Stromal cell of bone marrow (primary cell): ENCODE measurements at regions not wholly inside any gene's neighbourhood (a gene's known extent, or its start where the extent isn't known, plus 50 kb on each side); places are given as distances from the start of the nearest gene placed in this dataset.

ENCODE experiments used
- DNase-seq: peaks from one replicate; pipeline ENCODE4 v3.0.0-alpha.2; 2012; ENCODE audit warnings: low read depth

DNA sequence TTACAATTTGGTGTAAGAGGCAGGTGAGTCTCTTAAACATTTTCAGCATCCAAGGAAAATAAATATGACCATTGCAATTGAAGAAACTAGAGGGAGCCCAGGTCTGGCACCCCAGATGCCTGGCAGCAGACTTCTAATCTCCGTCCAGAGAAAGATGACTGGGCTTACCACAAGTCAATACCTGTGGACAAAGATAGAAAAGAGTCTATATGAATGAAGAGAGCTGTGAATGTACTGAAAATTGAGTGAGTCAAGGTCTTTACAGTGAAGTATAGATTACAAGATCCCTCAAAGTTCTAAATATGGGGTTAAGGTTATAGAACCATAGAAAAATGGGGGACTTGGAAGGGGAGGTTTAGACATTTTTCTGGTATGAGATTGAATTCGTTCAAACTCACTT lies 827.4 kb upstream of the NR2F2 start:
- no peak for DNase-seq

DNA sequence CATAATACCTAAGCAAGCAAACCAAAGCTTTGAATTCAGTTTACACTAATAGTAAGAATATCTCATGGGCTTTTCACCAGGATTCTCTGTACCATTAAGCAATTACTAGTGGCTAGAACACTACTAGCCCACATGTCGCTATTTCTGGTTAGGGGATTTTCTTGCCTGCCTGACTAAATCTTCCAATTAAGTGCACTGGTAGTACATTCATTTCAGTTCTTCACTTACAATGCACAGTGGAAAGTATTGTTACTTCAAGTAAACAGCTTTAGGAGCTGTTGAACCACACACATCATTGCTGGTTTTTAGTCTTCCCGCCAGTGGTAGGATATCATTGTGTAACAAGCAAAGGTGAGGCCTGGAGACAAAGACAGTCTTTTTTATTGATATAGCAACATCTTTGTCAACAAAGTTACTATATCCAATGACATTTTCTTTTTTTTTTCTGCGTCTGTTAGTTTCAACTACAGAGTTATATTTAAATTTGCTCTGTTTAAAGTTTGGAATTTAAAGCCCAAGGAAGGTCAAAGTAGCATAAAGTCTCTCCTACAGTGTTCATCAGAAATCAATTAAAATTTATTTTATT lies 826.8 kb upstream of the NR2F2 start:
- DNase-seq, result no peak

DNA sequence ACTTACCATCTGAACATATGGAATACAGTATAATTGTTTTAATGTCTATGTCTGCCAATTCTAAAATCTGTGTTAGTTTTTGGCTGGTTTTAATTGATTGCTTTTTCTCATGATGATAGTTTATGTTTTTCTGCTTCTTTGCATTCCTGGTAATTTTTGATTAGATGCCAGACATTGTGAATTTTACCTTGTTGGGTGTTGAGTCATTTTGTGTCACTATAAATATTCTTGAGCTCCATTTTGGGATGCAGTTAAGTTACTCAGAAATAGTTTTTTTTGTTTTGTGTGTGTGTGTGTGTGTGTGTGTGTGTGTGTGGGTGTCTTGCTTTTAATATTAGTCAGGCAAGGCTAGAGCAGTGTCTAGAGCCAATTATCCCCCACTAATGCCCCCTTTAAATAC lies 818.8 kb upstream of the NR2F2 start:
- DNase-seq, result no peak

DNA sequence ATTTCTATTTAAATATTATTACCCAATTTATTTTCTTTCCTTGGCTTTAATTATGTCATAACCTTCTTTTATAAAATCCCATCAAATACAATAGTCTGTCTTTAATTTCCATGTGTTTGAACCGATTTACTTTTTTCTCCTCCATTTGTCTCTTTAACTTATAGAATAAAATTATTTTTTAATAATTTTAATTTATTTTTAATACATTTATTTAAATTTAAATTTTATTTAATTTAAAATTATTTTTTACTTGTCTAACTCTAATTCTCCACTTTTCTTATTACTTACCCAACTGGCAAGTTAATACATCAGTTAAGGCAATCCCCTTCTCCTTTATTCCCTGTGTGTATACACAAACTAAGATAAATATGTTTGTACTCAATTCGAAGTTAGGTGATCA lies 817.6 kb upstream of the NR2F2 start:
- DNase-seq, result no peak

DNA sequence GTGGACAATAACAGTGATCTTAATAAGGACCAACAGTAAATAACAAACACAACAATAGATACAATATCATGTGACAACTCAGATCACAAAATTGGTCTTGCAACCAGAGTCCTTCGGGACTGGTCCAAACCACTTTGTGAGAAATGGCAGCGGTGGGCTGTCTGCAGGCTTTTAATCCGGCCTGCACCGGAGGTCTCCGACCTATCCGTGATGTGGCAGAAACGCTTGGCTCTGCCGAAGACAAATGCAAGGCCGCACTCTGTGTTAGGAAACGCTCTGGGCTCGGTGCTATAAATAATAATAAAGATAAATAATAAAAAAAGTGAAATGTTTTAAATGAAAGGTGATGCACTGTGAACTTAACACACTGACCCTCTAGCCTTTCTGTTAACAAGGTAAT lies 810.6 kb upstream of the NR2F2 start:
- DNase-seq, result no peak

DNA sequence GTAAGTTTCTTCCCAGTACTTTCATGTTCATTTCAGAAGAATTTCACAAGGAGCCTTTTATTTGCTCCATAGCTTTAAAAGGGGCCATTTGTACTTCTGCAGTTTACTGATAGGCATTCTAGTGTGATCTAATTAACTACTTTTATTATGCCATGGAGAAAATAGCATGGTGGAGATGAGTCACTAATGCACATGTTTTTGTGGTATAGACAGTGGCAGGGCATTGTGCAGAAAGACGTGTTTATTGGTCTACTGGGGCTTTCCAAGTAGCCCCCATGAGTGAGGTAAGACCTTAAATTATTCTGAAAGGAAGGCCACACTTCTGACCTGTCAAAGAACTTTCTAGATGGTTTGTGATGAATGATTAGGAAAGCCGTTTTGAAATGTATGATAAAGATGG lies 810.0 kb upstream of the NR2F2 start:
- no peak for DNase-seq

DNA sequence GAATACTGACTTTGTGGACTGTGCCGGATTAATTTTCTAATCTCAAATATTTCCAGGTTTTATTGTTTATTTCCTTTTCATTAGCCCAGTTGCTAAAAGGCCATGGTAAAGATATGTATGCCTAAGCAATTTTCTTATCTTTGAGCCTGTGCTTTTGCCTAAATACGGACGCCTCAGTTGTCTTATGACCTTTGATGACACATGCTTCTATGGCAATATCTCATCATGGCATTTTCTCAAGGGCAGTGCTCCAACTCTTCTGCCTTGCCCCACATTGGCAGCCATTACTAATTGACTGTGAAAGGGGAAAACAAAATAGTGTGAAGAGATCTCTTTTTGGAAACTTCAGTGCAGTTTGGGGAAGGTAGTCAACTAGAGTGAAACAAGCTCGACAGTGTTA lies 809.6 kb upstream of the NR2F2 start:
- DNase-seq, result no peak

DNA sequence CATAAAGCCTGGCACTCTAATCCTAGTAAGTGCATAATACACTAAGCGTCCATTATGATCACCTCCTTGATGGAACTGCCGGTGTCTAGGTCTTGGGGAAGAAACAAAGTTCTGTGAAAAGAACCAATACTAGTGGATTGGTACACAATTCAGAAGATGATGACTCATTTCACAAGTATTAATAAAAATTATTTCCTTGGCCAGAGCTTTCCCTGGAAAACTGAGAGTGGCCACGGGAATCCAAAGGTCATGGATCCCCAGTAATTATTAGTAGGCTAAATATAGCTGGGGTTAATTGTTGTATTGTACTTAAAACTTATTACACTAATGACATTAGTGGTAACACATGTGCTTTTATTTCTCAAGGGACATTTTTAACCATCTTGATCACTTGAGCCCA lies 808.0 kb upstream of the NR2F2 start:
- no peak for DNase-seq

DNA sequence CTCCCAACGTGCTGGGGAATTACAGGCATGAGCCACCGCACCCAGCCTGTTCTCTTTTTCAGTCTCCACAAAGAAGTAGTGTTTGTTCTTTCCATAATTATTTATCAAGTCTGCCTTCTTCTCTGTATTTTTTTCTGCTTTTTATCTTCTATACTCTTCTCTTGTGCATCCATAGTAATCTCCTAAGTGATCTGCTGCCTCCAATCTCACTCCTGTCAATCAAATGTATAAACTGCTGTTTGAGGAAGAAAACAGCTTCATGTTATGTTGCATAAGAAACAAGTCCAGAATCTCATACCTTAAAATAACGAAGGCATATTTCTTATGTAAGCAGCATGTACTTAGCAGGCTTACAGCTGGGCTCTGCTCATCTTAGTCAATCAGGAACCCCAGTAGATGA lies 801.6 kb upstream of the NR2F2 start:
- DNase-seq, result no peak

DNA sequence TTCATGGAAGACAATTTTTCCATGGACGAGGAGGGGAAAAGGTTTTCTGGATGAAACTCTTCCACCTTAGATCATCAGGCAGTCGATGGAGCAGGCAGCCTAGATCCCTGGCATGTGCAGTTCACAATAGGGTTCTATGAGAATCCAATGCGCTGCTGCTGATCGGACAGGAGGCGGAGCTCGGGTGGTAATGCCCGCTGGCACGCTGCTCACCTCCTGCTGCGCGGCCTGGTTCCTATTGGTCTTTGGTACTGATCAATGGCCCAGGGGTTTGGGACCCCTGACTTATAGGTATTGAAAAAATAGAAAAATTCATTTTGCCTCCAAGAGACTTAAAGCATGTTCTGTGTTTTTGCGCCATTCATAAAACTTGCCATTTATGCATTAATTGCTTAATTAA lies 793.9 kb upstream of the NR2F2 start:
- no peak for DNase-seq

DNA sequence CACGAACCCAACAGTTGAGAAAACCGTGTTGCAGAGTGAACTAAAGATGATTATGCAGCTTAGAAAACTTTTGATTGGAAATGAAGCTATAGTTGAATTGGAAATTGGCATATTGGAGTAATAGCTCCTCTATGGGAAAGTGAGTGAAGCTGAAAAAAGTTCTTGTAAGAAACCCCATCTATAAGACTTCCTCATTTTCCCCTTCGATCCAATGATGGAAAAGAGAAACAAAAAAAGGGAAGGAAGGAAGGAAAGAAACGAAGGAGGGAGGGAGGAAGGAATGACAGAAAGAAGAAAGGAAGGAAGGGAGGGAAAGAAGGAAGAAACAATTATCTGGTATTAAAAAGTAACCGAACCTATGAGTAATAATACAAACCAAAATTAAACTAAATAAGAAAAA lies 791.8 kb upstream of the NR2F2 start:
- no peak for DNase-seq

DNA sequence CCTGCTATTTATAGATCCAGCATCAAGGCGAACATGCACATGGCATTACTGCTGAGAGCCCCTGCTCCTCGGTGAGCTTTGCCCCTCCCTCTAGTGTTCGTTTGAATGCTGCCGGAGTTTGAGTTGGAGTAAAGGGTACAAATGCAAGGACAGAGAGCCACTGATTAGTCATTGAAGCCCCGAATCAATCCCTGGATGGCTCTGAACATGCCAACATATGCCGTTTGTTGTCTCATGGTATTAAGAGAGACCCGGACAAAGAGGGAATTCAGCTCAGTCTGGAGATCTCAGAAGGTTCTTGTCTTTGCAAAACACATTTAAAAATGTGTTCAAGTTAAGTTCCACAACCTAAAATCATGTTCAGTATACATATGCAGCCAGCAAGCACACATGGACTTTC lies 789.2 kb upstream of the NR2F2 start:
- no peak for DNase-seq

DNA sequence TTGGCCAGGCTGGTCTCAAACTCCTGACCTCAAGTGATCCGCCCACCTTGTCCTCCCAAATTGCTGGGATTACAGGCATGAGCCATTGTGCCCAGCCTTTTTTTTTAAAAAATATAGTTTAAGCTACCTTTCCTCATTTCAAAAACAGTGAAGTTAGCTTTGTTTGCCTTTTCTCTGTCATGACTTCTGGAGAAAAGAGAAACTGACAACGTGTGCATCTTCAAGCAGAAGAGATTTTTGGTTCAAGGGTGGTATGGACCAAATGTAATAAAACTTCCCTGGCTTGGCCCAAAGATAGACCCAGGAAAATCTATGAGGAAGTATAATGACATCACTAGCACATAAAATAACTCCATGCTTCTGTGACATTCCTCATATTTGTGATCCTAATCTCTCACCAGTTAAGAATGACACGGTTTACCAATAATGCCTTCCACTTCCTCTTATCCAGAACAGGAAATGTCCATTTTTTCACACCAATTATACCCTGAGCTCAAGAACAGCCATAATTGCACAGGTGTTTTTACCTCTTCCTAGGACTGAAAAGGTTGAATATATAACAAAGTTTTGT lies 781.2 kb upstream of the NR2F2 start:
- DNase-seq, result no peak

DNA sequence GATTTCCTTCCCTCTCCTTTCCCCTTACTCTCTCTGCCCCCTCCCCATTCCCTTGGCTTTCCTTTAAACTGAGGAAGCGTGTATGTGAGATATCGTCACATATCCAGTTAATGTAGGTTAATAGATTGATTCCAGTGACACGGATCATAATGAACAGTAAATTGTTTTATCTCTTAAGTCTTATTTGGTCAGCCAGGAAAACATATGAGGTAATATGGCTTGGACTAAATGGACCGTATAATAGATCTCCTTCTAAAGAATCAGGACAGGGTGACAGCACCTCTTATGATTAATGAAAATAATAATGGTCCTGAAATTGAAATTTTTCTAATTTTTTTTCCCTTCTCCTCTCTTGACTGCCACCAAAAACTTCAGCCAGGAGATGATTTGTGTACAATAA lies 779.8 kb upstream of the NR2F2 start:
- DNase-seq, result no peak

DNA sequence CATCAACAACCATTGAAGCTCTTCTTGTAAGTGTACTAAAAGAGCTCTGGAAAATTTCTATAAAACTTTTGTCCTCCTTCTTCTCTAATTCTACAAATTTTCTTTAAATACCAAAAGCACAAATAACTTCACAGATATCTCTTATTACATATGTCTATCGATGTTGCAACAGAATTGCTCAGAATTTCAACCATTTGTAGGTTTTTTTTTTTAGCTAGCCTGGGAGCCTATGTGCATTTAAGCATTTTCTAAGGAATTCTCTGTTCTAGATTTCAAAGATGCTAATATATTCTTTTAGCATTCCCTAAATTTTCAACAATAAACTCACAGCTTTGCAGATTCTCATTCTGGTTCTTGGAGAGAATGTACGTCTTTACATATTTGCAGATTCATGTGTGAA lies 774.3 kb upstream of the NR2F2 start:
- DNase-seq, result no peak

DNA sequence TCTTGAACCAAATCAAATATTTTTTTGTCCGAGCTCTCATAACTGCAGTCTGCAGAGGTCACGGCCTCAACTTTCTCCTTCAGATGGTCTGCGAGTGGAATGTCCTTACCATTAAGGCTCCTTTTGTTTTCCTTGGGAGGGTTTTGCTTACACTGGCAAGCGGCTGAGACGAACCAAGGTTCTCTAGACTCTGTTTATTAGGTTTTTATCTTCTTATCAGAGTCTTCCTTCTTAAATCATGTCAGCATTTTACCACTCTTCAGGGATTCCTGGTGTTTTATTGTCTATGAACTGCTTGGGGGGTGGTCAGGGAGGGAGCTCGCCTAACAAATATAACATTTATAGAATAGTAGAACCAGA lies 773.7 kb upstream of the NR2F2 start:
- DNase-seq, result no peak

DNA sequence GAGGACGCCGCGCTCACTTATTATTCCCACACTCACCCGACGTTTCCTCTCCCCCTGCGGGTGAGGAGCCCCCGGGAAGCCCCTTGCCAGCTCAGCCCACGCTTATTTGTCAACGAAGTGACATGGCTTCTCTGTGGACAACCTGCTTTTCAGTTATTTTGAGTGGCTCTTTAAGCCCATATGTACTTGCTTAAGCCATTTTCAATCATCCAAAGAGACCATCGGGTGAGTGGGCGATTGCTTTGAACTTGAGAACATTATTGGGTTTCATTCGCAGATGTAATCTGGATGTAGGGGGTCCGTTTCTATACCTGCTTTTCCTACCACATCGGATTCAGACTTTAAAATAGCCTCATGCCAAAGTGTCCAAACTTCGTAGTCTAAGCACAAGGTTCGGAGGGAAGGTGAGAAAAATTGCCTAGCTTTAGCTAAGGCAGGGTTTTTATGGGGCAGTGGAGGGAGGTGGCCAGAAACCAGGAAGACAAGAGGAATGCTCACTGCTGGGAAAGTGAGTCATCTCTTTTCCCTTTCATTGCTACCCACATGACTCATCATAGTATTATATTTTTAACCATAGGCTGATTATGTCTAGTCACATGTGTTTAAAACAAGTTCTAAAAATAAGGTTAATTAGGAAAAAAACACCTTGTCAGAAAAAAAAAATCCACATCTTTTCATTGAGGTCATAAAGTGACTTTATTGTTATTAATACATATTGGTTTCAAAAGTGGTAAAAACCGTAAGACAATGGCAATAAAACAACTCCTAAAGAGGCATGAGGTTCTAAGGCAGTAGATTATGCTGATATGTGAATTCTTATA lies 773.1 kb upstream of the NR2F2 start:
- peak; percentile 86 for DNase-seq

DNA sequence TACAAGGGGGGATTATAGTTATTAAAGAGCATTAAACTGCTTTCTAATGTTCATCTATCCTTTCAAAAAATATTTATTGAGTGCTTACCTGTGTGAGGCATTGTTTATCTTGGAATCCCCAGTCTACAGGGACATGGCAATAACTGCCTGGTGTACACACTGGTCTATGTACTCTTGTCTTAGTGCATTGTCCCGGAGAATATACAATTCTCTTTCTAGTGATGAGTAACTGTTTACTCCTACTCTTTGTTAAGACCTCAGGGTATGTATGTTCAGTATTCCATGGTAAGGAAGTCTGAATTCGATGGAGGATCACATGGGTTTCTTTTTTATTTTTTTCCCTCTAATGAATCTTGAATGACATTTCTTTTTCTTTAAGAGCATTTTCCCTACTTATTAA lies 772.4 kb upstream of the NR2F2 start:
- no peak for DNase-seq

DNA sequence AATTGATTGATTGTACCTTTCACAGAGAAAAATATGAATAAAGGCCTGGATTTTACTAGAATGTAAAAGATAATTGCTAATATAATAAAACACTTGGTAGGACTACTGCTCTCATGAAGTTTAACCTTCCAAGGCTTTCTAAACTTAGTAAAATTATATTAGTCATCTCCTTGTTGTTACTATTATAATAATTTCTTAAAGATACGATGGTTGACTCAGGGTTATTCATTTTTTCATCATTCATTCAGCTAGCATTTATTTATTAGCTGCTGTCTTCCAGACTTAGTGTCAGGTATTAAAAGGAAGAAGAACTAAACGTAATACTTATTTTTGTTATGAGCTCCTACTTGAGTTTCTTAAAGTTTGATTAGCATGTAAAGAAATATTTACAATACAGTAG lies 771.6 kb upstream of the NR2F2 start:
- DNase-seq, result peak; percentile 10

DNA sequence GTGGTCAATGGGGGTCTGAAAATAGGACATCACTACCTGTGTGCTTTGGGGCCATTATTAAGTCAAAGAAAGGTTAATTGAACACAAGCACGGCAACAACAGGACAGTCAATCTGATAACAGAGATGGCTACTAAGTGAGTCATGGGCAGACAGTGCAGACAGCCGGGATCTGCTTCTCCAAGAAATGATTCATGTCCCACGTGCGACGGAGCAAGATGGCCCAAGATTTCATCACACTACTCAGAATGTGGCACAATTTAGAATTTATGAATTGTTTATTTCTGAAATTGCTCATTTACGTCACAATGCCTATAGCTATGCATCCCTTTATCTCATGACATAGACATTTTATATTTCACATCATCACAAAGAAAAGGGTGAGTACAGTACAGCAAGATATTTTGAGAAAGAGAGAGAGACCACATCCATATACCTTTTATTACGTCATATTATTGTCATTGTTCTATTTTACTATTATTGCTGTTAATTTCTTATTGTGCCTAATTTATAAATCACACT lies 770.6 kb upstream of the NR2F2 start:
- DNase-seq, result peak; percentile 77

DNA sequence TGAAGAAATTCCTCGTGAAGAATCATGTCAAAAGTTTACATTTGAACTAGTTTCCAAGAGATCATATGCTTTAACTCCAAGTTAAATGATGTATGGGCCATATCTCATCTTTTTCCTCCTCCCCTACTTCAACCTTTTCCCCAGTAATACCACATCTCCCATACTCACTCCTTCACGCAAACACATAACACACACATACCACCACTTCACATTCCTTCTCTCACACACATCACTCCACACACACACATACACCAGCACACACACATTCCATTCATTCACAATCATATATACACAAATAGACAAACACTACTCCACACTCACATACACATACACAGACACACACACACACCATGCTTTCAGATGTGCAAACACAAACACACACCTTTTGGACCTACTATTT lies 769.0 kb upstream of the NR2F2 start:
- no peak for DNase-seq

DNA sequence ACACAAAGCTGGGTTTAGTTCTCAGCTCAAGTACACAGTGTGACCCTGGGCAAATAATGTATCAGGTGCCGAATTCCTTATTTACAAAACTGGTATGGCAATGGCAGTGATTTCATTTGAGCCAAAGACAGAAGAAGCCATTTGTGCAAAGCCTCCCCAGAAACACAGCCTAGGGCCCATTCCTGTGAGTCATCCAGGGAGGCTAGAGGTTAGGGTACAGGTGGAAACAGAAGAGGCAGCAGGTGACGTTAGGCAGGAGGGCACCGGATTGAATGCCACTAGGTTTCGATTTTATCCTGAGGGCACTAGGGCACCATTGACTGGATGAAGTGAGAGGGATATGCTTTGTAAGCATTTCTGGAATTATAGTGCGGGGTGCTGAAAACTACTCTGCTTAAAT lies 766.9 kb upstream of the NR2F2 start:
- DNase-seq, result no peak

DNA sequence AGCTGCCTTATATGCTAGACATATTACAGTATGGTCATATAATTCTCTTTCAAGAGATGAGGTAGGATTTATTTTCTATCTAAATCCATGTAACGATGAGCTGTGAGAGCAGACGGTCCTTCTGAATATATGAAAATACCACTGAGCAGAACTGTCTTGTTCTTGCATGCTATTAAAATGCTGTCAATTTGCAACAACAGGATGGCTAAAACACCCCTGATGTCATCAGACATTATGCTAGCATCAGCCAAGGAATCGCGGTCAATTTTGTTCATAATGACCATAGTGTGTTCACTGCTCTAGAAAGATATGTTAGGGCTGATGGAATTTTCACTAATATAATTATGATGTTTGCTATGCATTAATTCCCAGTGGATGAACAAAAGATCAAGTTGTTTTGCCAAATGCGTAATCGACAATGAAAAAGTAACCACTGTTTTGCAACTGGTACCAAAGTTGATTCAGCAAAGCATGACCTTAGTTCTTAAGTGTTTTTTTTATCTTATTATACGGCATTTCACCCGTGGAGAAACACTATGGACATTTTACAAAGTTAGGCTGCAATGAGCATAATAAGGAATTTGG lies 765.4 kb upstream of the NR2F2 start:
- no peak for DNase-seq
